HFFc6 (cell line): ENCODE measurements at regions not wholly inside any gene's neighbourhood (a gene's known extent, or its start where the extent isn't known, plus 50 kb on each side); places are given as distances from the start of the nearest gene placed in this dataset.
A peak's percentile ranks its signal among the peaks of the same experiment; 100 is the strongest.

Experiments used
- DNase-seq: peaks from one replicate; pipeline ENCODE4 v3.0.0-alpha.2; 2018
- H3K27ac Mint-ChIP-seq: 2 replicates; pipeline ENCODE4 v1.8.0; 2020; ENCODE audit warnings: mild to moderate bottlenecking, mixed read lengths
- H3K27me3 Mint-ChIP-seq: 2 replicates; pipeline ENCODE4 v1.8.0; 2021; ENCODE audit warnings: mild to moderate bottlenecking, moderate library complexity, mixed read lengths; ENCODE audit not compliant: insufficient read depth
- H3K36me3 Mint-ChIP-seq: 2 replicates; pipeline ENCODE4 v1.8.0; 2021; ENCODE audit warnings: low read depth, mixed read lengths
- H3K4me1 Mint-ChIP-seq: 2 replicates; pipeline ENCODE4 v1.8.0; 2020; ENCODE audit warnings: low read depth, mixed read lengths
- H3K4me3 Mint-ChIP-seq: 2 replicates; pipeline ENCODE4 v1.8.0; 2020; ENCODE audit warnings: mild to moderate bottlenecking, moderate library complexity, mixed read lengths
- H3K9me3 Mint-ChIP-seq: 2 replicates; pipeline ENCODE4 v1.8.0; 2020; ENCODE audit warnings: mild to moderate bottlenecking, mixed read lengths
- CTCF ChIP-seq: fragments of 200-600 bp; sonication (generic); IDR thresholded peaks from 2 replicates; pipeline ENCODE4 v1.5.0; 2021; ENCODE audit warnings: antibody characterized with exemption, mild to moderate bottlenecking

GRCh38 chr13:60654415-60654814, 257.4 kb downstream of the TDRD3 start:
- Mint-ChIP-seq H3K27me3 (no peaks in the 10 kb centered on the region), H3K4me1 (no peaks in the 10 kb centered on the region), H3K4me3 (no peak overlapping the region), H3K36me3 (no peaks in the 10 kb centered on the region), H3K27ac (no peak overlapping the region), H3K9me3 (no peaks in the 10 kb centered on the region)
- DNase-seq: peak; percentile 48
- TF ChIP-seq CTCF: peak; percentile 58

- Mint-ChIP-seq H3K9me3 (no peaks in the 10 kb centered on the region), H3K4me1 (no peaks in the 10 kb centered on the region), H3K27me3 (no peaks in the 10 kb centered on the region), H3K36me3 (no peaks in the 10 kb centered on the region), H3K27ac (no peak overlapping the region), H3K4me3 (no peak overlapping the region)
- TF ChIP-seq CTCF: no peak
- DNase-seq: no peak
These were observed 250.5 kb downstream of the TDRD3 start for GRCh38 chr13:60647547-60647946.

- no peak for TF ChIP-seq CTCF
- DNase-seq: no peak
- Mint-ChIP-seq H3K4me3 (no peak overlapping the region), H3K27ac (no peak overlapping the region), H3K27me3 (no peaks in the 10 kb centered on the region), H3K4me1 (no peaks in the 10 kb centered on the region), H3K9me3 (no peaks in the 10 kb centered on the region), H3K36me3 (no peaks in the 10 kb centered on the region)
These were observed 249.6 kb downstream of the TDRD3 start for GRCh38 chr13:60646620-60647019.

- H3K4me3 Mint-ChIP-seq: no peak overlapping the region
- no peaks in the 10 kb centered on the region for H3K9me3 Mint-ChIP-seq
- no peak for TF ChIP-seq CTCF
- no peaks in the 10 kb centered on the region for H3K36me3 Mint-ChIP-seq
- H3K27me3 Mint-ChIP-seq: no peaks in the 10 kb centered on the region
- H3K27ac Mint-ChIP-seq: no peak overlapping the region
- H3K4me1 Mint-ChIP-seq: no peaks in the 10 kb centered on the region
- no peak for DNase-seq
These were observed 248.7 kb downstream of the TDRD3 start for GRCh38 chr13:60645676-60646075.

- Mint-ChIP-seq H3K27ac (no peak overlapping the region), H3K4me3 (no peak overlapping the region), H3K27me3 (no peaks in the 10 kb centered on the region), H3K4me1 (no peaks in the 10 kb centered on the region), H3K9me3 (no peaks in the 10 kb centered on the region), H3K36me3 (no peaks in the 10 kb centered on the region)
- no peak for TF ChIP-seq CTCF
- no peak for DNase-seq
These were observed 245.5 kb downstream of the TDRD3 start for GRCh38 chr13:60642552-60642951.

- Mint-ChIP-seq H3K9me3 (no peaks in the 10 kb centered on the region), H3K4me1 (no peaks in the 10 kb centered on the region), H3K27ac (no peak overlapping the region), H3K27me3 (peaks cover 4% of the 10 kb centered on the region; the same call in 1 of the 2 replicates), H3K36me3 (no peaks in the 10 kb centered on the region), H3K4me3 (no peak overlapping the region)
- TF ChIP-seq CTCF: no peak
- DNase-seq: no peak
These were observed 232.1 kb downstream of the TDRD3 start for GRCh38 chr13:60629158-60629557.
